ENCODE measurements at regions not wholly inside any gene's neighbourhood (a gene's known extent, or its start where the extent isn't known, plus 50 kb on each side); places are given as distances from the start of the nearest gene placed in this dataset.

DNA sequence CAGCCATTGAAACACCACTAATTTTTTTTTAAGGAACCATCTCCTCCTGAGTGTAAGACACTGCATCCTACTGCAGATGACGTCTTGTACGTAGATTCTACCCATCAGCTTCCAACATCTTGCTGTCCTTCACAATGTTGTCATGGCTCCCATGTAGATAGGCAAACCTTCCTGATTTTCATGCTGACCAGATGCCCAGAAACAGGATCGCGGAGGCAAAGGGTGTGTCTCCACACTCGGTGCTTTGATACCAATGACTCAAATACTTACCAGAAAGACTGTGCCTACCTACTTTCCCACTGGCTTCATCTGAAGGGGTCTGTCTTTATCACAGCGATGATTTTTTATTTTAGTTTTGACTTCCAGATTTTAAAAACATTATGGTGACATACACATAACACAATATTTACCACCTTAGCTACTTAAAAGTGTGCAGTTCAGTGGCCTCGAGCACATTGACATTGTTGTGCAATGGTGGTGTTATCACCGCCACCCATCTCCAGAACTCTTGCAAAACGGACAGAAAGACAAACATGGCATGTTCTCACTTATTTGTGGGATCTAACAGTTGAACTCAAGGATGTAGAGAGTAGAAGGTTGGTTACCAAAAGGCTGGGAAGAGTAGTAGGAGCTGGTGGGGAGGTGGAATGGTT is 94.0 kb upstream of the PEG3 start:
- TF ChIP-seq EGR1 (IDR thresholded peaks at IDR 0.05; ENCODE audit: low read depth), result no peak
- TF ChIP-seq, protein P1, sequence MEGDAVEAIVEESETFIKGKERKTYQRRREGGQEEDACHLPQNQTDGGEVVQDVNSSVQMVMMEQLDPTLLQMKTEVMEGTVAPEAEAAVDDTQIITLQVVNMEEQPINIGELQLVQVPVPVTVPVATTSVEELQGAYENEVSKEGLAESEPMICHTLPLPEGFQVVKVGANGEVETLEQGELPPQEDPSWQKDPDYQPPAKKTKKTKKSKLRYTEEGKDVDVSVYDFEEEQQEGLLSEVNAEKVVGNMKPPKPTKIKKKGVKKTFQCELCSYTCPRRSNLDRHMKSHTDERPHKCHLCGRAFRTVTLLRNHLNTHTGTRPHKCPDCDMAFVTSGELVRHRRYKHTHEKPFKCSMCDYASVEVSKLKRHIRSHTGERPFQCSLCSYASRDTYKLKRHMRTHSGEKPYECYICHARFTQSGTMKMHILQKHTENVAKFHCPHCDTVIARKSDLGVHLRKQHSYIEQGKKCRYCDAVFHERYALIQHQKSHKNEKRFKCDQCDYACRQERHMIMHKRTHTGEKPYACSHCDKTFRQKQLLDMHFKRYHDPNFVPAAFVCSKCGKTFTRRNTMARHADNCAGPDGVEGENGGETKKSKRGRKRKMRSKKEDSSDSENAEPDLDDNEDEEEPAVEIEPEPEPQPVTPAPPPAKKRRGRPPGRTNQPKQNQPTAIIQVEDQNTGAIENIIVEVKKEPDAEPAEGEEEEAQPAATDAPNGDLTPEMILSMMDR (IDR thresholded peaks at IDR 0.05 in 2 of 3, conservative IDR thresholded peaks at IDR 0.05 in 1 of 3; ENCODE audit: borderline replicate concordance in 1 of 3, insufficient read depth in 1 of 3, low read depth in 2 of 3, low read length in 2 of 3), result no peak
- no peak for TF ChIP-seq YY1 (IDR thresholded peaks at IDR 0.05; ENCODE audit: extremely low read depth, insufficient replicate concordance, low read depth, low read length)
- TF ChIP-seq, protein P2, sequence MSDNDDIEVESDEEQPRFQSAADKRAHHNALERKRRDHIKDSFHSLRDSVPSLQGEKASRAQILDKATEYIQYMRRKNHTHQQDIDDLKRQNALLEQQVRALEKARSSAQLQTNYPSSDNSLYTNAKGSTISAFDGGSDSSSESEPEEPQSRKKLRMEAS (IDR thresholded peaks at IDR 0.05), result no peak
- no peak for TF ChIP-seq EZH2 (IDR thresholded peaks at IDR 0.05)
- TF ChIP-seq SP1 (IDR thresholded peaks at IDR 0.05; ENCODE audit: low read depth), result no peak
- TF ChIP-seq, protein P3, sequence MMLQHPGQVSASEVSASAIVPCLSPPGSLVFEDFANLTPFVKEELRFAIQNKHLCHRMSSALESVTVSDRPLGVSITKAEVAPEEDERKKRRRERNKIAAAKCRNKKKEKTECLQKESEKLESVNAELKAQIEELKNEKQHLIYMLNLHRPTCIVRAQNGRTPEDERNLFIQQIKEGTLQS (IDR thresholded peaks at IDR 0.05), result no peak
